Suprapubic skin (tissue), 4 donors: ENCODE measurements at regions not wholly inside any gene's neighbourhood (a gene's known extent, or its start where the extent isn't known, plus 50 kb on each side); places are given as distances from the start of the nearest gene placed in this dataset.
"Not testable (repeated sequence)": the region's sequence is repeated elsewhere in the genome, so short reads cannot be mapped to it uniquely, and the experiment has no call there.

Experiments
- DNase-seq, 2 donors: peaks; one replicate each; pipeline ENCODE4 v3.0.0-alpha.2; 2019; ENCODE audit warnings: low spot score in 2 of 2
- H3K27ac ChIP-seq: fragments of 200-600 bp; sonication (generic); one replicate; pipeline ENCODE4 v1.5.1; 2019
- H3K27me3 ChIP-seq: fragments of 200-600 bp; sonication (generic); one replicate; pipeline ENCODE4 v1.5.1; 2019
- H3K36me3 ChIP-seq: fragments of 200-600 bp; sonication (generic); one replicate; pipeline ENCODE4 v1.5.1; 2019
- H3K4me1 ChIP-seq: fragments of 200-600 bp; sonication (generic); one replicate; pipeline ENCODE4 v1.5.1; 2019
- H3K4me3 ChIP-seq: fragments of 200-600 bp; sonication (generic); one replicate; pipeline ENCODE4 v1.5.1; 2019; ENCODE audit warnings: mild to moderate bottlenecking
- H3K9me3 ChIP-seq: fragments of 200-600 bp; sonication (generic); one replicate; pipeline ENCODE4 v1.5.1; 2019
- CTCF ChIP-seq, 2 donors: fragments of 200-600 bp in 1 of 2; fragments of 450-650 bp in 1 of 2; sonication (generic) in 1 of 2; IDR thresholded peaks; one replicate each; pipeline ENCODE4 v1.5.1; 2016 to 2019; ENCODE audit warnings: antibody characterized with exemption in 2 of 2, mild to moderate bottlenecking in 1 of 2, moderate library complexity in 1 of 2
- EP300 ChIP-seq: sonication (generic); formaldehyde crosslinking; IDR thresholded peaks from one replicate; pipeline ENCODE4 v1.6.1; 2017; ENCODE audit warnings: antibody characterized with exemption
- POLR2A ChIP-seq, 2 donors: fragments of 450-650 bp; IDR thresholded peaks; one replicate each; pipeline ENCODE4 v1.6.1; 2017; ENCODE audit warnings: antibody characterized with exemption in 2 of 2, mild to moderate bottlenecking in 2 of 2, moderate library complexity in 2 of 2
- POLR2AphosphoS5 ChIP-seq, 3 donors: sonication (generic); formaldehyde crosslinking; IDR thresholded peaks; one replicate each; pipeline ENCODE4 v1.6.1; 2017; ENCODE audit warnings: antibody characterized with exemption in 3 of 3
- WGBS: methylation state at CpG from one replicate; pipeline ENCODE4 v1.1.5; 2018; 5-methylcytosine and 5-hydroxymethylcytosine counted together

DNA sequence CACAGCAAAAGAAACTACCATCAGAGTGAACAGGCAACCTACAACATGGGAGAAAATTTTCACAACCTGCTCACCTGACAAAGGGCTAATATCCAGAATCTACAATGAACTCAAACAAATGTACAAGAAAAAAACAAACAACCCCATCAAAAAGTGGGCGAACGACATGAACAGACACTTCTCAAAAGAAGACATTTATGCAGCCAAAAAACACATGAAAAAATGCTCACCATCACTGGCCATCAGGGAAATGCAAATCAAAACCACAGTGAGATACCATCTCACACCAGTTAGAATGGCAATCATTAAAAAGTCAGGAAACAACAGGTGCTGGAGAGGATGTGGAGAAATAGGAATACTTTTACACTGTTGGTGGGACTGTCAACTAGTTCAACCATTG is 207.8 kb downstream of the USP6NL start:
- not testable (repeated sequence) for H3K36me3 ChIP-seq, H3K4me1 ChIP-seq, DNase-seq, H3K4me3 ChIP-seq, H3K9me3 ChIP-seq, H3K27me3 ChIP-seq, H3K27ac ChIP-seq
- 100% methylated on average over 2 of the region's 2 CpGs for WGBS

DNA sequence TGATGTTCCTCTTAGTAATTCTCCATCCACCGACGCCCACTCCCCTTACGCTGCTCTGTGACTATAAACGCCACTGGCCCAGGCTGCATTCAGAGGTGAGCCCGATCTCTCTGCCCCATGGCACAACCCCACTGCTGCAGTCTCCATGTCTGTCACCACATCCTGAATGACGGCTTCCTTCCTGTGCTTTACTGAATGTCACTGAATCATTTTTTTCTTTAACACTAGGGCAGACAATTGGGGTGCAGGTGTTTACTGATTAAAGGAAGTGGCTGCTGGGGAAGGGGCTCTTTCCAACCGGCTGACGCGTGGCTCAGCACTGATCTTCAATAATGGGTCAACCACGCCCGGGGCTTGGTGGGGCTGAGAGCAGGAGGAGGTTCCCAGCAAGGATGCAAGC is 208.3 kb downstream of the USP6NL start:
- DNase-seq = peak in 1 of 2 donors; percentile 75
- Histone ChIP-seq H3K9me3 (no peaks in the 10 kb centered on the region), H3K4me3 (no peak overlapping the region), H3K27me3 (no peaks in the 10 kb centered on the region), H3K36me3 (no peaks in the 10 kb centered on the region), H3K27ac (no peak overlapping the region), H3K4me1 (peaks cover 3% of the 10 kb centered on the region)
- WGBS = 72% methylated on average over 11 of the region's 11 CpGs
- TF ChIP-seq CTCF (IDR thresholded peaks at IDR 0.05) (no peak), POLR2A (IDR thresholded peaks at IDR 0.05) (no peak), POLR2AphosphoS5 (IDR thresholded peaks at IDR 0.05) (no peak)

- DNase-seq = peak; percentile 5 to 28
- WGBS = 95% methylated on average over 2 of the region's 2 CpGs
- Histone ChIP-seq H3K4me3 (no peak overlapping the region), H3K27ac (no peak overlapping the region), H3K4me1 (peaks cover 3% of the 10 kb centered on the region), H3K9me3 (no peaks in the 10 kb centered on the region), H3K36me3 (no peaks in the 10 kb centered on the region), H3K27me3 (no peaks in the 10 kb centered on the region)
- TF ChIP-seq POLR2A (IDR thresholded peaks at IDR 0.05) = no peak
- no peak for TF ChIP-seq CTCF (IDR thresholded peaks at IDR 0.05)
- TF ChIP-seq POLR2AphosphoS5 (IDR thresholded peaks at IDR 0.05) = no peak
- no peak for TF ChIP-seq EP300
Measured at GRCh38 chr10:11402392-11402791, 209.1 kb downstream of the USP6NL start.

- Histone ChIP-seq H3K4me3 (no peak overlapping the region), H3K27ac (no peak overlapping the region), H3K9me3 (no peaks in the 10 kb centered on the region), H3K4me1 (peaks cover 3% of the 10 kb centered on the region), H3K36me3 (no peaks in the 10 kb centered on the region), H3K27me3 (no peaks in the 10 kb centered on the region)
- WGBS = 72% methylated on average over 16 of the region's 16 CpGs
- no peak for TF ChIP-seq CTCF (IDR thresholded peaks at IDR 0.05)
- DNase-seq = peak in 1 of 2 donors; percentile 69
Measured at GRCh38 chr10:11401264-11402235, 209.9 kb downstream of the USP6NL start.

GRCh38 chr10:11397980-11398580 is 213.4 kb downstream of the USP6NL start:
- Histone ChIP-seq H3K27ac (no peak overlapping the region), H3K9me3 (no peaks in the 10 kb centered on the region), H3K4me3 (no peak overlapping the region), H3K4me1 (peaks cover 3% of the 10 kb centered on the region), H3K27me3 (no peaks in the 10 kb centered on the region), H3K36me3 (no peaks in the 10 kb centered on the region)
- TF ChIP-seq POLR2AphosphoS5 (IDR thresholded peaks at IDR 0.05) = no peak
- TF ChIP-seq POLR2A (IDR thresholded peaks at IDR 0.05) = no peak
- TF ChIP-seq EP300 = no peak
- TF ChIP-seq CTCF (IDR thresholded peaks at IDR 0.05) = no peak
- 28% methylated on average over 5 of the region's 8 CpGs for WGBS
- peak in 1 of 2 donors; percentile 75 for DNase-seq
